Hepatocyte (in vitro differentiated cells): ENCODE measurements at regions not wholly inside any gene's neighbourhood (a gene's known extent, or its start where the extent isn't known, plus 50 kb on each side); places are given as distances from the start of the nearest gene placed in this dataset.

Source experiments
- CTCF ChIP-seq: fragments of 200-600 bp; sonication (generic); IDR thresholded peaks from 2 replicates; pipeline ENCODE4 v1.5.1; 2016; ENCODE audit warnings: antibody characterized with exemption, mild to moderate bottlenecking; ENCODE audit not compliant: poor library complexity
- EZH2 ChIP-seq: fragments of 200-600 bp; sonication (generic); IDR thresholded peaks from 2 replicates; pipeline ENCODE4 v1.6.1; 2016; ENCODE audit warnings: antibody characterized with exemption, mild to moderate bottlenecking, borderline replicate concordance

- TF ChIP-seq CTCF: no peak
- no peak for TF ChIP-seq EZH2
Observed at GRCh38 chr11:42591841-42592240, 720.0 kb upstream of the API5 start.
